ENCODE measurements at regions not wholly inside any gene's neighbourhood (a gene's known extent, or its start where the extent isn't known, plus 50 kb on each side); places are given as distances from the start of the nearest gene placed in this dataset.

GRCh38 chrX:96147681-96148080, 537.0 kb upstream of the DIAPH2 start:
- Histone ChIP-seq H3K9ac (ENCODE audit: insufficient read depth, low read depth, low read length) (no peak overlapping the region), H3K4me1 (ENCODE audit: insufficient read depth, low read length) (no peaks in the 10 kb centered on the region), H3K79me2 (ENCODE audit: insufficient read depth, low read length) (no peaks in the 10 kb centered on the region), H2AFZ (ENCODE audit: low read length) (no peak overlapping the region), H3K4me3 (replicated peaks in 1 of 3; ENCODE audit: insufficient read depth in 1 of 3, low read depth in 2 of 3, low read length in 3 of 3) (no peak overlapping the region), H4K20me1 (ENCODE audit: insufficient read depth, low read length) (no peaks in the 10 kb centered on the region), H3K27me3 (ENCODE audit: control insufficient read depth in 1 of 2, insufficient read depth in 2 of 2, low read length in 2 of 2) (no peaks in the 10 kb centered on the region), H3K36me3 (replicated peaks in 1 of 2; ENCODE audit: control insufficient read depth in 1 of 2, insufficient read depth in 2 of 2, low read length in 2 of 2) (no peaks in the 10 kb centered on the region), H3K27ac (ENCODE audit: extremely low read length, insufficient read depth, low read length) (no peak overlapping the region), H3K9me3 (ENCODE audit: low read length) (no peaks in the 10 kb centered on the region), H3K4me2 (ENCODE audit: low read depth, low read length) (no peak overlapping the region)
- ATAC-seq (no peak), FAIRE-seq (no peak), DNase-seq (ENCODE audit: low spot score) (no peak)
- TF ChIP-seq CCAR2 (optimal IDR thresholded peaks at IDR 0.05; ENCODE audit: low read depth, low read length) (no peak), PREB (CRISPR knock-in tag; IDR thresholded peaks at IDR 0.05) (no peak), HIC2 (CRISPR knock-in tag; IDR thresholded peaks at IDR 0.05; ENCODE audit: low read depth) (no peak), ZSCAN21 (CRISPR knock-in tag; IDR thresholded peaks at IDR 0.05; ENCODE audit: borderline replicate concordance) (no peak), AKNA (CRISPR knock-in tag; IDR thresholded peaks at IDR 0.05; ENCODE audit: borderline replicate concordance) (no peak), ZNF326 (CRISPR knock-in tag; IDR thresholded peaks at IDR 0.05; ENCODE audit: borderline replicate concordance) (no peak), CREB3 (CRISPR knock-in tag; IDR thresholded peaks at IDR 0.05) (no peak), ZNF674 (CRISPR knock-in tag; IDR thresholded peaks at IDR 0.05; ENCODE audit: low read depth) (no peak), ZFYVE20 (CRISPR knock-in tag; IDR thresholded peaks at IDR 0.05; ENCODE audit: borderline replicate concordance, low read depth) (no peak), SKIL (CRISPR knock-in tag; IDR thresholded peaks at IDR 0.05; ENCODE audit: borderline replicate concordance) (no peak), CREB1 (IDR thresholded peaks at IDR 0.05) (no peak), CREB1 (CRISPR knock-in tag; IDR thresholded peaks at IDR 0.05) (no peak), ZNF431 (CRISPR knock-in tag; IDR thresholded peaks at IDR 0.05; ENCODE audit: borderline replicate concordance, low read depth) (no peak)
- intact Hi-C loops (cut with micrococcal nuclease; ENCODE audit: unreplicated experiment), result no loop called here
- BruUV-seq (replicated peaks), result no TSS peak
- POLR2A ChIA-PET, result no interaction called here
- in situ Hi-C loops (cut with HindIII; ENCODE audit: extremely low pct_ligation_motif_present, low pct_unique_long_range_greater_than_20kb), result no loop called here
- CTCF ChIA-PET (ENCODE audit: low intra/inter-chr PET ratio, low total read pairs), result no interaction called here

Measured in HepG2 (cell line).